HG02623 (cell line): ENCODE measurements at regions not wholly inside any gene's neighbourhood (a gene's known extent, or its start where the extent isn't known, plus 50 kb on each side); places are given as distances from the start of the nearest gene placed in this dataset.
"Not testable (repeated sequence)": the region's sequence is repeated elsewhere in the genome, so short reads cannot be mapped to it uniquely, and the experiment has no call there.

Experiments used
- ATAC-seq: cut with Tn5 transposase; IDR thresholded peaks from one replicate; pipeline ENCODE4 v1.9.1; 2021; ENCODE audit warnings: moderate library complexity; ENCODE audit not compliant: unreplicated experiment

DNA sequence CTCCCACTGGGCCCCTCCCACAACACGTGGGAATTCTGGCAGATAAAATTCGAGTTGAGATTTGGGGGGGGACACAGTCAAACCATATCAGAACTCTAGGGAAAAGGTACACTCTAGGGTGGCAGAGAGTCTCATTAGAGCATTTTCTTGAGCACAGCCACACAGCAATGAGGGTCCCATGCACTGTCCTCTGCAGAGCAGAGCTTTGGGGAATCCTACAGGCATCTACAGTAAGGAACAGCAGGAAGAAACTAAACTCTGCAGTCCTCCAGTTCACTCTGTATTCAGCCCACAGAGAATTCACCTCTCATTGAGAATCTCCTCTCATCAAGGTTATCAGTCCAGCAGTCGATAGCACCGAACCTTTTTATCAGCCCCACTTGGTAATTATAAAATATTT lies 438.6 kb upstream of the NOX3 start:
- no peak for ATAC-seq

DNA sequence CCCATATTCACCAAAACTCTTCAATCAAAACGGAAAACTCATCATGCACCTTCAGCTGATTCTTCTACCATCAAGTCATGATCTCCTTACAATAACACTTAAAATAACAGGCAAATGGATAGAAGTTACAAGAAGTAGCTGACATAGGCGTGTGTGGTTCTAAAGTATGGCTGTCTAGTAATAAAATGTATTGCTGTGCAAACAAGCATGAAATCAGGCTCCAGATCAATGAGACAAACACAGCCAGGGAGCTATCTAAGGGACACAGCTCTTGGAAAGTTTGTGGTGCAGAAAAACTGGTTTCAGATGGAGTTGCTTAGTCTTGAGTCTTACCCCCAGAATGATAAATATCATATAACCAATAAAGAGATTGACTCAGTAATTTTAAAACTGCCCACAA lies 434.8 kb upstream of the NOX3 start:
- ATAC-seq = no peak

DNA sequence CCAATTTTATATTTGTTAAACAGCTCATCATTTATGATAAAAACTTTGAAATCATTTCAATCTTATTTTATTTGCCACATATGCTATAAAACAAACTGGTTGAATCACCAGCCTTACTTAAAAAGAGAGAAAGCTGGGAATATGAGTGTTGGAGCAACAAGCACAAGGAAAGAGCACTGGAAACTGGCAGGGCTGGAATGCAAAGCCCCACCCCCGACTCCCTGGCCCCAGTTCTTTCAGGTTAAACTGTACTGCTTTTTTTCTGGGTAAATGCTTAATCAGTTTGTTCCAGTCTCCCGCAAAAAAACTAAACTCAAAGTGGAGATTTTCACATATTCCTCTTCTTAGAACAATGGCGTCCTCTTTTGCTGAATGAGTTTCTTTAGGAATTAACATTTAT lies 433.8 kb upstream of the NOX3 start:
- no peak for ATAC-seq

DNA sequence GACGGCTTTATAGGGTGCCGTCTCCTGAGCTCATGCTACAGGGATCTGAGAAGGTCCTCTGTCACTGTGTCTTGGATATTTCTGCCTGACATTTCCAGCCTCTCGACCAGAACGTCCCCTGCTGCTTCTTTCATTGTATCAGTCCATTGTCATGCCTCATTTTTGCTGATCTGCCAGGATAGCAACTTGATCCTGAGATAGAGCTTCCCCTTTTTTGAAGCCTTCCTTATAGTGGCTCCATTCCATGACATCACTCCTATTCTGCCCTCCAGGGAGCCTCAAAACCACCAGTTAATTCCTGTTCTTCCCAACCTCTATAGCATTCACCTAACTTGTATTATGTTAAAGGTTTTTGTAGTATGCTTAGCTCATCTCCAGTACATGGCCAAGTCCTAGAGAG lies 431.8 kb upstream of the NOX3 start:
- ATAC-seq = no peak

DNA sequence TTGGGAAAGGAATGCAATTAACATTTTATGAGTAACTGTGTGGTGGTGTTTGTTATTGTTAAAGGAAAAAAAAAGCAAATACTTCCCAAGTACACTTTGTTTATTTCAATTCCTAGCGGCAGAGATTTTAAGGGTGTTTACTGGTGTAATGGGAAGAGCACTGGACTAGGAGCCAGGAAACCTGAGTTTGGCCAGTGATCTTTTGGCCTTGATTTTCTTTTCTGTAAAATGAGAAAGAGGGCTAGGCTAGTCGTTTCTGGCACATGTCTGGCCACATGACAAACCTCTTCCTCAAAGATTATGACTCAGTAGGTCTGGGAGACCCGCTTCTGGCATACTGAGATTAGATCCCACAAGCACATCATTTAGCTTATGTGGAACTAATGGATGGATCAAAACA lies 428.1 kb upstream of the NOX3 start:
- ATAC-seq = no peak

DNA sequence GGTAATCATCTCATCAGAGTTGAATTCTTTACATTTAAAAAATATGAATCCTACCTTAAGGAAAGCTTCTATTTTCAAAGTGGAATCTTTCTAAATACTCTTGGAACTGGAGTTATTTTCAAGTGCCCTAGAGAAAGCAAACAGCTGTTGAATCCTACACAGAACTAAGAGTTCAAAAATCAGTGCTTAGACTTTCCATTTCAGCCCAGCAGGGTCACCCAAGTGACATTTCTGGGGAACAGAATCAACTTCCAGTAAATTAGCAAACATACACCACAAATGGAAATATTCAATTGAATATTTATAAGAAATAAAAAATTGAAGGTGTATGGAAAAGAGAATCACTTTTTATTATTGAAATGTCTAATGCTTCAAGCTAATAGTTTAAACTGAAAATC lies 427.7 kb upstream of the NOX3 start:
- no peak for ATAC-seq

DNA sequence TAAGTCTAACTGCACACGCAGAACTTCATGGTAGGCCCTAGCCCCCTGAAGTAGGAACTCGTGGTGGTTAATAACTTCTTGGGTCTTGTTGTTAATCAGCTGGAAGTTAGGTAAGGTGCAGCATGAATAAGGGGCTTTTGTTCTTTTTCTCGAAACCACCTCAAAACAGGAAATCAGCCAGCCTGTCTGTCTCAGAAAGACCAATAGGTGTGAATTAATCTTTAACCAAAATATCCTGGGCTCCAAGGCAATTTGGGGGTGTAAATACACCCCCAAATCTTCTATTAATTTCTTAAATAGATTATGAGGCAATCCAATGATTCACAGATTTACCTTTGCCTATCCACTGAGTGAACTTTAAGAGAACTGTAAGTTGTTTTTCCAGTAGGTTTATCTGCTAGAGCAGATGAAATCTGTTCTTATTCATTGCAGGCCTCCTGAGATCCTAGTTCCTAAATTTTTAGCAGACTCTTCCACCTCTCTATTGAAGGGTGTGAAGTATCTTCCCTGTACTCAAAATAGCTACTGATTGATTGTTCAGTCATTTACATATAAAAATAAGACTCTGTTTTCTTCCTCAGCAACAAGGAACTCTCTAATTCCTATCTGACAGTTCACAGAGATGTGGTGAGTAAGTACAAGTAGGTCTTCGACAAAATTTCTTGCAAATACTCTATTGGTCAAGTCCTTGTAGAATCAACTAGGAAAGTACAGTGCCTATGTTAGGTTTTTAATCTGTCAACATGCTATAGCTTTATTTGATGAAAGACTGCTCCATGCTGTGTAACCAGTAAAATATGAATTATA lies 427.1 kb upstream of the NOX3 start:
- peak; percentile 77 for ATAC-seq

DNA sequence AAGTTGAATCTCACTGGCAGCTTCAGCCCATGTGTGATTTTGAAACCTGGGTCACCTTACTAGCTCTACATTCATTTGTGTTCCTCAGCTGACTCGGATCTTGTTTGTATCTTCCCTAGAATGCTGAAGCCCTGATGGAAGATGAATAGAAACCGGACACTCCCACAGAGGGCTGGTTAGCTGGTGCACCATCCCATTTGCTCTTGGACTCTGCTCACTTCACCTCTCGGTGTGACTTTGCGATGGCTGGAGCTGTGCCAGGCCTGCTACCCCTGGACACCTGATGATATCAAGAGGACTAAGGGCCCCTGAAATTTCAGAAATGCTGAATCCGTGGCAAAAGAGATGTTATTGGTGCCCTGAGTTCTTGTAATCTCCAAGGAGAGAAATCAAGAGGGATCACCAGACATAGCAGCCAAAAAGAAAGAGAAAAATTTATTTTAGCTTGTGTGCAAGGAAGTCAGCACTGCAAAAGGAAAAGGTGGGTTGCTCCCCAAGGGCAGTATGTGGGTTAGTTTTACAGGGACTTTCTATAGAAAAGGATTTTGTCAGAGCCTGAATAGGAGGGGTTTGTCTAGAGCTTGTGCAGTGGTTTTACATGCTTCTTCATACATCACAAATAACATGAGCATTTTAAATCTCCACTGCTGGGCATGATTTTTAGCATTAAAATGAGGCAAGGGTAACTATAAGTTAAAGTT lies 426.3 kb upstream of the NOX3 start:
- ATAC-seq = peak; percentile 36

DNA sequence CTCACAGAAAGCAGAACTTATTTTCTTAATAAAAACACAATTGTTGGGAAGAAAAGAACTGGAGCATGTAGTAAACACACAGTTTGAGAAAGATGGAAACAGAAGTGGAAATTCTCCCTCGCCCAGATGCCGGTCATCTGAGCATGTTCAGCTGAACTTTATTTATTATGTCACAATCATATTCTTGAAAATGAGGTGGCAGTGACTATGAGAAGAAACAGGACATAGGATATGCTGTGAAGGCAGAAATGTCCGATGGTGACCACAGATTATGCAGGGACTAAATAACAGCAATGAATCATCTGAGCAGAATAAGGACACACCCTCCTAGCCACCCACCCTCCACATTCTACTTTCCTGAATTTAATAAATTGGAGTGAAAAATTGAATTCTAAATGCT lies 425.3 kb upstream of the NOX3 start:
- ATAC-seq = no peak

DNA sequence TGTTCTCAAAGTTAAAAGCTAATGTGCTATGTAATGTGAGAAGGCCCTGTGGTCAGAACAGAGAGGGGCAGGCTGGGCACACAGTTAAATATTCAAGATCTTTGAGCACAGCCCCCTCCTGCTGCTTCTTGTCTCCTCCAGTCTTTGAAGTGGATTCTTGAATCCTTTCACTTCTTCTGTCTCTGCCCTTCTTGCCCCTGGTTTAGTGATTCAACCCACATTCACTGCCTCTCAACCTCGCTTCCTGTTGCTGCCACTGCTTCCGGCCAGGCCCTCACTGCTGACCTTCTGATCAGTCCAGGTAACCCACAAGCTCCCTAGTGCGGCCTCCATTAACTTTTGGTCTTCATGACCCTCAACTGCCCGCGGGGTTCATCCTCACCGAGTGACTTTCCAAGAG lies 417.3 kb upstream of the NOX3 start:
- ATAC-seq = no peak

DNA sequence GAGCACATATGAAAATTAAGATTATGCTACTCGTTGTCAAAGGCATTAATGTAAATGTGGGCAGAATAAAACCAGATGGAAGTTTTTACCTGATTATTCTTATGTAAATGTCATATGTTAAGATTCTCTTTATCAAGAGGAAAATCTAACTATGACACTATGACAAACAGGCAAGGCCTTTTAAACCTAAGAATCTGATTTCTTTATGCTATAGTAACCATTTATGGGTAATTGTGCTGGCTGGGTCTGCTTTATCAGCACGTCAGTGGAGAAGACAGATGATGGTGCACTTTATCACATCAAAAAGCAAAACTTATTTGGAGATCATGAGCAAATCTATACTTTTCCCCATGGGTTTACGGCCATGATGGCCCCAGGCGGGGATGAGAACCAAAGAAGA lies 412.0 kb upstream of the NOX3 start:
- ATAC-seq = no peak

DNA sequence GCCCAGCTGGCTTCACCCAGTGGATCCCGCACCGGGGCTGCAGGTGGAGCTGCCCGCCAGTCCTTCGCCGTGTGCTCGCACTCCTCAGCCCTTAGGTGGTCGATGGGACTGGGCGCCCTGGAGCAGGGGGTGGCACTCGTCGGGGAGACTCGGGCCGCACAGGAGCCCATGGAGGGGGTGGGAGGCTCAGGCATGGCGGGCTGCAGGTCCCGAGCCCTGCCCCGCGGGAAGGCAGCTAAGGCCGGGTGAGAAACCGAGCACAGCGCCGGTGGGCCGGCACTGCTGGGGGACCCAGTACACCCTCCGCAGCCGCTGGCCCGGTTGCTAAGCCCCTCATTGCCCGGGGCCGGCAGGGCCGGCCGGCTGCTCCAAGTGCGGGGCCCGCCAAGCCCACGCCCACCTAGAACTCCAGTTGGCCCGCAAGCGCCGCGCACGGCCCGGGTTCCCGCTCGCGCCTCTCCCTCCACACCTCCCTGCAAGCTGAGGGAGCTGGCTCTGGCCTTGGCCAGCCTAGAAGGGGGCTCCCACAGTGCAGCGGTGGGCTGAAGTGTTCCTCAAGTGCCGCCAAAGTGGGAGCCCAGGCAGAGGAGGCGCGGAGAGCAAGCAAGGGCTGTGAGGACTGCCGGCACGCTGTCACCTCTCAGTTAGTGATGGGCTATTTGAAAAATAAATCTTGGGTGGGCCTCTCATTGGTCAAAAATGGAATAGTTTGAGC lies 411.2 kb upstream of the NOX3 start:
- not testable (repeated sequence) for ATAC-seq

DNA sequence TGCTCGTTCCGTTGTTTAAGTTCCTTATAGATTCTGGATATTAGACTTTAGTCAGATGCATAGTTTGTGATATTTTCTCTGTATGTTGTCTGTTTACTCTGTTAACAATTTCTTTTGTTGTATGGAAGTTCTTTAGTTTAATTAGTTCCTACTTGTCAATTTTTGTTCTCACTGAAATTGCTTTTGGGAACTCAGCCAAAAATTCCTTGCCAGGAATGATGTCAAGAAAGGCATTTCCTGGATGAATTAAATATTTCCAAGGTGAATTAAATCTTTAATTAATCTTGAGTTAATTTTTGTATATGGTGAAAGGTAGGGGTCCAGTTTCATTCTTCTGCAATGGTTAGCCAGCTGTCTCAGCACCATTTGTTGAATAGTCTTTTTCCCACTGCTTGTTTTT lies 406.2 kb upstream of the NOX3 start:
- no peak for ATAC-seq

DNA sequence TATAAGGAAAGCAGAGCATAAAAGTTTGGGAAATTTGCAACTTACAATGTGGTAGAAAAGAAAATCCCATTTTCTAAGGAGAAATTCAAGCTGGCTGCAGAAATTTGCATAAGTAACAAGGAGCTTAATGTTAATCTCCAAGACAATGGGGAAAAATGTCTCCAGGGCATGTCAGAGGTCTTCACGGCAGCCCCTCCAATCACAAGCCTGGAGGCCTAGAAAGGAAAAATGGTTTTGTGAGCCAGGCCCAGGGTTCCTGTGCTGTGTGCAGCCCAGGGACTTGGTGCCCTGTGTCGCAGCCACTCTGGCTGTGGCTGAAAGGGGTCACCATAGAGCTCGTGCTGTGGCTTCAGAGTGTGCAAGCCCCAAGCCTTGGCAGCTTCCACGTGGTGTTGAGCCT lies 403.3 kb upstream of the NOX3 start:
- not testable (repeated sequence) for ATAC-seq

DNA sequence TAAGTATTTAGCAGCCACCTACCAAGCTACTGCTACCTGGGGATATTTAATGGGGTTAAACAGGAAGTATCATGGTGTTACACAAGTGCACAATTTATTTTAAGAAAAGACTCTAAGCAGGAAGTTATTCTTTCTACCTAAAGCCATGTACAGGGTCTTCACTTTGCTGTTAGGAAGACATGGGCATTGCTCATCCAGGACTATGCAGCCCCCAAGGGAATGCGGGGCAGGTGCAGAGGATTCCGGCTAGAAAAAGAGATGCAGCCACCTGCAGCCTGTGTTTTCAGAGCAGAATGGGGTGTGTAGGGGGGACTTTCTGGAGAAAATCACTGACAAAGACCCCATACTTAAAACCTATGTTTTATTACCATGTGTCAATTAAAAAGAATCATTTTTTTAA lies 399.1 kb upstream of the NOX3 start:
- no peak for ATAC-seq

DNA sequence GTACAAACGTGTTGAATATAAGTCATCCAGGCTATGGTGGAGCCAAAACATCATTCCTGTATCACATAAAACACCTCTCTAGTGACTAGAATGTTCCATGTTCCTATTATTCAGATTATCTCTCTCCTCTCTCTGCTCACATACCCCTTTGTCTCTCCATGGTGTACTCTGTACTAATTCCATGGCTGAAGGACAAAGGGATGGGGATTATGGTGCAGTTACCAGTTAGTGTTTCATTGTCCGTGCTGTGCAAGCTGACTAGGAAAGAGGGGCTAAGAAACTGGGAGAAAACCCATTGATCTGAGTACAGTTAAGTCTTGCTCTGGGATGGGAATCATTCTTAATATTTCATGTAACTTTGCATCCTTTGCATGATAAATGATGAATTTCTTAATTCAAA lies 397.4 kb upstream of the NOX3 start:
- ATAC-seq = no peak

DNA sequence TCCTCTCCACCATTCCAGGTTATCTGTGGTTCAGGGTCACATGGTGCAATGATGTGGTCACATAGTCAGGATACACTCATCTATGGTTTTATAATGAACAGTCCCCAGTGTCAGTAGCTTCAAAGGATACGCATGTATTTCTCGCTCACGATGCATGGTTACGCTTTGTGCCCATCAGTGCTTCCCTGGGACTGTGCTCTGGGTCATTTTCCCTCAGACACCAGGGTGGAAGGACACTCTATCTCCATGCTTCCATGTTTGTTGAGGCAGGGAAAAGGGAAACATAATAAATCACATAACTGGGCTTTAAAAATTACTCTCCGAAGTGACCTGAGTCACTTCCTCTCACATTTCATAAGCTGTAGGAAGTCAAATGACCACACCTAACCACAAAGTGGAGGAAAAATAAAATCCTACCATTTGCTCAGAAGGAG lies 394.8 kb upstream of the NOX3 start:
- no peak for ATAC-seq

DNA sequence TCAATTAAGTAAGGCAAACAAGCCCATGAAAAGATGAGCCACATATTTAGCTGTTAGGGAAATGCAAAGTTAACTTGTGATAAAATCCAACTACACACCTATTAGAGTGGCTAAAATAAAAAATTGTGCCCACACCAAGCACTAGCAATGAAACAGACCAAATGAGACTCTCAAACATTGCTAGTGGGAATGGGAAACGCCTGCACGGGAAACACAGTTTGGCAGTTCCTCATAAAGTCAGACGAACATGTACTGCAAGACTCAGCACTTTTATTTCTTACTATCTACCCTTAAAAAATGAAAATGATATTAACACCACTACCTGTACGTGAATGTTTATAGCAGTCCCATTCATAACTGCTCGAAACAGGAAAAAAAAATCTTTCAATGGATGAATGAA lies 392.1 kb upstream of the NOX3 start:
- no peak for ATAC-seq

DNA sequence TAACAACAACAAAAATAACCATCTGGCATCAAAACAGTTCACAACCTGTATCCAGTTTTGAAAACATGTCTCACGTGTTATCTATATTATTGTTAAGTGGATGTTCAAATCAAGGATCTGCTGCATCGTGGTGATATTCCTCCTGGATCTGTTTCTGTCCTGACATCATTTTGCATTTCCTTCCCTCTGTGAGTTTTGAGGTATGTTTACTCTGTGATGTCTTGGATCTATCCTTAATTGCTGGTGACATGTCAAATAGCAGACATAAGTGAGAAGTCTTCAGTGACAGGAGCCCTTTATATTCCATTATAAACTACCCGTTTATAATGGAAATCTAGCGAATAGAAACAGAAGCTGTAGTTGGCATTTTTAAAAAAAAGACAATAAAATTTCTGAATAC lies 381.8 kb upstream of the NOX3 start:
- ATAC-seq = no peak

DNA sequence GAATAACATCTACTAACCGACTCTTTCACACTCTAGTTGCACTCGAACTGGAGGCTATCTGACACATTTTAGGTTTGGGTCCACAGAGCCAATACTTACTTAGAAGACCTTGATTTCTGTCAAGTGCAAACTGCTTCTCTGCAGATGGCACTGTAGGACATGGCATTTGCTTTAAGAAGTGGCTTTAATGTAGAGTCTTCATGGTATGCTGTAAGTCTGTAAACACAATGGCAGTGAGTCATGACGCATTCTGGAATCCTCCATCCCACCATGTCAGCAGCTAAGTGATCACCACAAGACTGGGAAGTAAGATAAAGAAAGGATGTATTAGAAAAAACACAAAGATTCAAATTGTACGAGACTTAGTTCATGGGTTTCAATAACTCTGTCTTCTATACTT lies 377.0 kb upstream of the NOX3 start:
- no peak for ATAC-seq

DNA sequence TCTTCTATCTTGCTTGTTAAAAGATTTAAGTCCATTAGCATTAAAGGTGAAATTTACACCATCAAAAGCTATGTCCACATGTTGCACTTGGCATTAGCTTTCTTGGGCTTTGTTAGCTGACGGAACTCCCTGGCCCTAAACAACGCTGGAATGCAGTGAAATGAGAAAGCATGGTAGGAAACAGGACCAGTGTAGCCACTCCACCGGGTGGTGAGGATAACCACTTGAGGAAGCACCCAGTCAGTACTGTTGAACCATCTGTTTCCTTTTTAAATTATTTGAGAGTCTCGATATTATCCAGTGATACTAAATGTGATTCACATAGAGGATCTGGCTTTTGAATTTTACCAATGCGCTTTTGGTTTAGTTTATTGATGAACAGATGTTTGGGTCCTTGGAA lies 374.9 kb upstream of the NOX3 start:
- ATAC-seq = no peak

DNA sequence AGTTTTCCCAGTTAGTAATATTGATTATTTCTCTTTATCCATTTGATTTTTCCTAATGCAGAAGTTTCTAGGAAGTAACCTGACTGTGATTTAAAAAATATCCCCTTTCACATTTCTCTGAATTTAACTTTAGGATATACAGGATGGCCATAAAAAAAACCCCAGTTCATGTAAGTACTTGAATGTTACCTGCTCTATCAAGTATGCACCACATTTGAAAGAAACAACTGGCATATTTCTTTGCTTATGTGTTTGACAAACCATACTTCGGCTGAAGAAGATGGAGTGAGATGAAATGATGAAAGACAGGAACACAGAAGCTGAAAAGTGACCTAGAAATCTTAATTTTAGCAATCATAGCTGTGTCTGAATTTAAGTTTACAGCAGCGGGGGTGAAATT lies 374.0 kb upstream of the NOX3 start:
- ATAC-seq = no peak
